Fibroblast of mammary gland (primary cell): ENCODE measurements at regions not wholly inside any gene's neighbourhood (a gene's known extent, or its start where the extent isn't known, plus 50 kb on each side); places are given as distances from the start of the nearest gene placed in this dataset.

Source experiments
- DNase-seq: peaks from one replicate; pipeline ENCODE4 v3.0.0-alpha.2; 2010; ENCODE audit warnings: low read depth
- H3K4me3 ChIP-seq: 2 replicates; pipeline ENCODE4 v1.5.1; 2011; ENCODE audit warnings: low read depth, mild to moderate bottlenecking, low read length, moderate library complexity; ENCODE audit not compliant: control insufficient read depth
- CTCF ChIP-seq: conservative IDR thresholded peaks from 2 replicates; pipeline ENCODE4 v1.5.1; 2011; ENCODE audit warnings: low read depth, low read length, inconsistent platforms; ENCODE audit not compliant: control insufficient read depth, insufficient read depth

GRCh38 chr12:30269496-30269895 lies 426.2 kb downstream of the IPO8 start:
- DNase-seq: no peak
- no peak overlapping the region for H3K4me3 ChIP-seq
- TF ChIP-seq CTCF: no peak

DNA sequence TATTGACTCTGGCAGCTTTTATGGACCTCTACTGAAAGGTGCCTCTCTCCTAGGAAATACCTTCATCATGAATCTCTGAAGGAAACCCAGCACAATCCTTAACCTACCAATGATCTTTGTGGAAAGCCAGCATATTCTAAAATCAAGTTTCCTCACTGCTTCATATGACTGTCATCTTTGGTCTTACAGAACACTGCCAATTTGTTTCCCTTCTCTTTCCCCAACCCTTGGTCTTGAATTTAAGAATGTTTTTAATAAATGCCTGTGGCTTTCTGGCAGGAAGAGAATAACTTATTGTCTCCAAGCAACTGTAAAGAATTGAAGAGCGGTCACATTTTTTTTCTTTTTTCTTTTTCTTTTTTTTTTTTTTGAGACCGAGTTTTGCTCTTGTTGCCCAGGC lies 427.6 kb downstream of the IPO8 start:
- DNase-seq: no peak
- TF ChIP-seq CTCF: no peak
- H3K4me3 ChIP-seq: no peak overlapping the region

DNA sequence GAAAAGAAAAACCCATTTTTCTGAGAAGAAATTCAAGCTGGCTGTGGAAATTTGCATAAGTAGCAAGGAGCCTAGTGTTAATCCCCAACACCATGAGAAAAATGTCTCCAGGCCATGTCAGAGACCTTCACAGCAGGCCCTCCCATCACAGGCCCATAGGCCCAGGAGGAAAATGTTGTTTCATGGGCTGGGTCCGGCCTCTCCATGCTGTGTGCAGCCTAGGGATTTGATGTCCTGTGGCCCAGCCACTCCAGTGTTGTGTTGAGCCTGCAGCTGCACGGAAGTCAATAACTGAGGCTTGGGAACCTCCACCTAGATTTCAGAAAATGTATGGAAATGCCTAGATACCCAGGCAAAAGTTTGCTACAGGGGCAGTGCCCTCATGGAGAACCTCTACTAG lies 432.2 kb downstream of the IPO8 start:
- DNase-seq: no peak
- no peak overlapping the region for H3K4me3 ChIP-seq
- TF ChIP-seq CTCF: no peak

DNA sequence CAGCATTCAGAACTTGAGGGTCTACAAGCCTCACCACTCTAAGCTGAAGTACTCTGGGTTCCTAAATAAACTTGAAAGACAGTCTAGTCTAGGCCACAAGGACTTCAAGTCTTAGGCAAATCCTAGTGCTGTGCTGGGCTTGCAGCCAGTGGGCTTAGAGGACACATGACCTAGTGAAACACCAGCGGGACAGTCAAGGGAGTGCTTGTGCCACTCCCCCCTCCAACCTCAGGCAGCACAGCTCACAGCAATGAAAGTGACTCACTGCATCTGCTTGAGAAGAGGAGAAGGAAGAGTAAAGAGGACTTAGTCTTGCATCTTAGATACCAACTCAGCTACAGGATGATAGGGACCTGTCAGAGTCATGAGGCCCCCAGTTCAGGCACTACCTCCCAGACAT lies 438.1 kb downstream of the IPO8 start:
- peak; percentile 8 for DNase-seq
- no peak for TF ChIP-seq CTCF
- H3K4me3 ChIP-seq: no peak overlapping the region

DNA sequence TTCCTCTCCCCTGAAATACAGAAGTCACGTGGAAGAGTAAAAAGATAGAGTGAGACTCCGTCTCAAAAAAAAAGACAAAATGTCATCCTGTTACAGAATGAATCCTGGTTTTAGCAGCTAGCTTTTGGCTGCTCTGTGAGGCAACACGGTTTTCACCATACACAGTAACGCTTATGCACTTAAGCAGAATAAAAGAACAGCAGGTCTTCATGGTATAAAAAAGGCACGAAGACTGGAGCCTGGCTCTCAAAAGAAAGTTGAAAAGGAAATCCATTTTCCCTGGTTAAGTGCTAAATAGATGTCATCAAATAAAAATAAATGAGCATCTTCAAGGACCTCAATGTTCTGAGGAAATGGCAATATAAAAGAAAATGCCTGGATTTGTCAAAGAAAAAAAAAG lies 444.1 kb downstream of the IPO8 start:
- no peak for DNase-seq
- no peak overlapping the region for H3K4me3 ChIP-seq
- TF ChIP-seq CTCF: no peak

GRCh38 chr12:30243426-30243825 lies 452.2 kb downstream of the IPO8 start:
- no peak overlapping the region for H3K4me3 ChIP-seq
- TF ChIP-seq CTCF: no peak
- no peak for DNase-seq

GRCh38 chr12:30219047-30219446 lies 435.3 kb upstream of the TMTC1 start:
- no peak overlapping the region for H3K4me3 ChIP-seq
- peak; percentile 10 for DNase-seq
- no peak for TF ChIP-seq CTCF
